GM19395 (cell line): ENCODE measurements at regions not wholly inside any gene's neighbourhood (a gene's known extent, or its start where the extent isn't known, plus 50 kb on each side); places are given as distances from the start of the nearest gene placed in this dataset.
A peak's percentile ranks its signal among the peaks of the same experiment; 100 is the strongest.
"Not testable (repeated sequence)": the region's sequence is repeated elsewhere in the genome, so short reads cannot be mapped to it uniquely, and the experiment has no call there.

ENCODE experiments used
- ATAC-seq: cut with Tn5 transposase; IDR thresholded peaks from one replicate; pipeline ENCODE4 v1.9.1; 2021; ENCODE audit warnings: mild to moderate bottlenecking, moderate library complexity; ENCODE audit not compliant: unreplicated experiment

- no peak for ATAC-seq
These were observed 360.8 kb downstream of the QKI start for GRCh38 chr6:163775313-163775712.

GRCh38 chr6:163774485-163774884, 360.0 kb downstream of the QKI start:
- ATAC-seq = no peak

GRCh38 chr6:163773646-163774045, 359.1 kb downstream of the QKI start:
- ATAC-seq = no peak

DNA sequence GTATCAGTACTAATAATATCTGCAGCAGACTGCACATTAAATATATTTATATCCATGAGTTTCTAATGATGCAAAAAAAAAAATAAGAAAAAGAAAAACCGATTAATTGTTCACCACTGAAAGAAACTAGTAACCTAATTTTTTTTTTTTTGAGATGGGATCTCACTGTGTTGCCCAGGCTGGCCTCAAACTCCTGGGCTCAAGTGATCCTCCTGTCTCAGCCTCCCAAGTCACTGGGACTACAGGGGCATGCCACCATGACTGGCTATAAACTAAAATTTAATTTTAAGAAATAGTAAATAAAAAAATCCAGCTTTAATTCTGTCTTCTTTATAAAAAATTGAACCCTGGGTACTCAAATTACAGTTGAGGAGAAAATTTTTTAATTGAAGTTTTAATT, 358.2 kb downstream of the QKI start:
- ATAC-seq = no peak

DNA sequence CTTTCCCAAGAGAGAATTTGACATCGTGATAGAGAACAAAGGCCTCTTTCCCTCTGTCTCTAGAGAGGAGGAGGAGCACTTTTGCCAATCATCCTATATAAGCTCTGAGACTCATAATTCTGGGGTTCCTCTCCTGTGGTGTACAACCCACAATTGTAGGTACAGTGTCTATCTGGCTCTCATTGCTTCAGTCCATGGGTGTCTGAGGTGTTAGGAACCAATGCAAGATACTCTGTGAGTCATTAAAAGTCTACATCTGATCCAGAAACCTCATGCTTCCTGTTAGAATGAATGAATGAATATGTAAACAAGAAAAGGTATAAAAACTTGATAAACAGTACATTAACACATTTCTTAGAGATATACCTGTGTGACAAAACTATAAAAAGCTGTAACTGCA, 356.7 kb downstream of the QKI start:
- ATAC-seq = no peak

DNA sequence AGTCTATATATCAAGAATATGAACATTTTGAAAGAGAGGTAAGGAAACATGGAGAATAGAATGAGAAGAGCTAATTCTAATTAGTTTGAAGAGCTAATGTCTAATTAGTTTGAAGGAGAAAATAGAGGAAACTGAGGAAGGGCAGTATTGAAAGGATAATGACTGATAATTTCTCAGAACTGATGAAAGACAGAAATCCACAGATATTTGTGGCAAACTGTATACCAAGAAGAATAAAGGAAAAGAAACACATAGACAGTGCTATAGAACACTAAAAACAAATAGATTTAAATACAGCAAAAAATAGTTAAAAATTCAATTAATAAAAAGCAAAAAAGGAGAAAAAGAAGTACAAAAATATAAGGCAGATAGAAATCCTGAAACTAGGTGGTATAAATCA, 354.4 kb downstream of the QKI start:
- ATAC-seq = no peak

- ATAC-seq = no peak
These were observed 352.4 kb downstream of the QKI start for GRCh38 chr6:163766936-163767335.

DNA sequence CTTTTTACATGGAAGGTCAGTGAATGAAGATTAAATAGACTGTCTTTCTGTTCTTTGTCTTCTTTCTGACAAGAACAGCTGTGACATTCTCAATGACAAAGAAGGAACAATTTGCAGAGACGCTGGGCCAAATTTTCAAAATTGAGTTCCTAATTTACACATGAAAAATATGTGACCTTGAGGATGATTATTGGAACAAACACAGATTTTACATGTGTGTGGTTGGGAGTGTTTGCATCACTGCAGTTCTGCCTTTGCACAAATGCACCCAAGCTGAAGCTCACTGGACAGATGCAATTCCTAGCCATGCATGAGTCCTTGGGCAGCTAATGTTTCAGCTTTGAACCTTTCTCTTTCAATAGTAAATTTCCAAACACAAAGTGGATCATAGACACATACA, 350.8 kb downstream of the QKI start:
- no peak for ATAC-seq

GRCh38 chr6:163764565-163764964, 350.0 kb downstream of the QKI start:
- no peak for ATAC-seq

- ATAC-seq = no peak
These were observed 347.0 kb downstream of the QKI start for GRCh38 chr6:163761481-163761880.

DNA sequence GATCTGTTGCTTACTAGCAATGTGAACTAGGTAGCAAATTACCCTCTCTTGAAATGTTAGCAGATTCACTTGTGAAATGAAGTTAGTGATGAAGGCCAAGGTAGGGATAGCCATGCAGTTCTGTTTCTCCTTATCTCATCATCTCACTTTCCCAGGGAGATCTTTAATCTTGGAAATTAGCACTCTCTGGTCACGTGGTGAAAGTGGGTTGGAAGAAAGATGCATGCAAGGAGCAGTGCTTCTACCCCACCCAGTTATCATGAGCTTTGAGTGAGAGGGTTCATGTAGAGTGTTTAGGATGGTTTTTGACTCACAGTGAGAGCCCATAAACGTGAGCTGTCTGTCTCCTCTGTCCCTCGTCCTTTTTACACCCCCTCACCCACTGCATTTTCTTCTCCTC, 346.3 kb downstream of the QKI start:
- ATAC-seq = no peak

- ATAC-seq = no peak
These were observed 345.0 kb downstream of the QKI start for GRCh38 chr6:163759542-163759941.

DNA sequence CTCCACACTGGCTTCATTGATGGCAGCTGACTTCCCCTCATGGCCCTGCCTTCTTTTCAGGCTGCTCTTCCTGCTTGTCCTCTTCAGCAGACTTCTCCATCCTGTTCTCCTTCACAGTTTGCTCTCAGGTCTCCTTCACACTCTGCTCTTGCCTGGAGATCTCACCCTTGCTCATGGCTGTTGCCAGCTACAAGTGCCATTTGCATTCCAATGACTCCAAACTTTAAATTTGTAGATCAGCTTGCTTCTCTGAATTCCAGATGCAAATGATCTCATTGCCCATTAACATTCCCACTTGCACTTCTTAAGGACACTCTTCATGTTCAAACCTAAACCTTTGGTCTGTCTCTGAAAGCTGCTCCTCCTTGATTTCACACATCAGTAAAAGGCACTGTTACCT, 343.0 kb downstream of the QKI start:
- no peak for ATAC-seq

- ATAC-seq = peak; percentile 100
These were observed 341.6 kb downstream of the QKI start for GRCh38 chr6:163756079-163756478.

DNA sequence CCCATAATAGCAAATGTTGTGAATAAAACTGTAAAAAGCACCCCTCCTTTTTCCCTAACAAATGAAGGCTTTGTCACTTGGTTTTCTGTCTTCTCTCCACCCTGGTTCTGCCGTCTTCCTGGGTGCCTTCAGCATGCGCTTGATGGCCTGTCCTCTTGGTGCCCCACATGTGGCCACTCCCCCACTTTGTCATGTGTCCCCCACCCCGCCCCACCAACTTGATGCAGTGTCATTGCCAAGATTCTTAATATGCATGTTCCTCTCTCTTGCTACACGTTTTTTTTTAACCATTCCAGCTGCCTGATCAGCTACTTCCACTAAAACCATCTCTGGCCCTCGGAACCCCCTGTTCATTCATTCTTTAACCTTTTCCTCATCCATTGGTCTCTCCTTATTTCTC, 340.3 kb downstream of the QKI start:
- no peak for ATAC-seq

GRCh38 chr6:163753430-163753829, 338.9 kb downstream of the QKI start:
- ATAC-seq = no peak

DNA sequence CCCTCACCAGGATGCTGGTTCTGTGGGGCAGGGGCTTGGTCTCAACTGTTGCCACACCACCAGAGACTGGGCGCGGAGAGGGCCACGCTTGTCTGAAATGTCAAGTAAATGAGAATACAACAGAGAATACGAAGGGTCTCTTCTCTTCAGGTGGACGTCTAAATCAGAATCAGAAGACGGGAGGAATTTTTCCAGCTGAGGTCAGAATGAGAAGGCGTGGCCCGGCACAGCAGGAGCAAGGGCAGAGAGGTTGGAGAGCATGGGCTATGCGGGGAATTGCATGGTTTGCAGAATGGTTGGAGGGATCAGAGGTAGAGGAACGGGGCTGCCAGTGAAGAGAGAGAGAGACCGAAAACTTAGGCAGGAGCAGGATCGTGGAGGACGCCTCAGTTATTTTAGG, 337.9 kb downstream of the QKI start:
- ATAC-seq = no peak

DNA sequence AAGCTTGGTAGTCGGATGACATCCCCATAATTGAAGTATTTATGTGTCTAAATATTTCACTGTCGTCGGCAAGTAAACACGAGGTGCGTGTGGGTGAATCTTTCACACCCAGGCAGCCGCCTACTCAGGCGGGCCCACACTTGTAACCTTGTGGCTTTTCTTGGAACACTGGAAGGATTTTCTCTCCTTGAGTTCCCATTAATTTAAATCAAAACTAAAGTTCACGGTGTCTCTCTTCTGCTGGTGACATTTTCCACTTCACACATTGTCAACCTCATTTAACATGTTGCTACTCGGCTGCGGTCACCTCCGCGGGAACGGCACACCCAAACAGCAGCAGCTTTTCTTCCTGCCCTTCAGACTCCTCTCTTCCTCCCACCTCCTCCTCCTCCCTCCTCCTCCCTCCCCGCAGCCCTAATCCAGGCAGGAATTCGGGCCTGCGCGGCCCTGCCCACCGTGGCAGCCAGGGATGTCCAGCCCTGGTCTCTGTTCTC, 336.6 kb downstream of the QKI start:
- ATAC-seq = peak; percentile 29

GRCh38 chr6:163750431-163751031, 336.0 kb downstream of the QKI start:
- peak; percentile 63 for ATAC-seq

- no peak for ATAC-seq
These were observed 334.4 kb downstream of the QKI start for GRCh38 chr6:163748886-163749285.

- ATAC-seq = no peak
These were observed 333.5 kb downstream of the QKI start for GRCh38 chr6:163748036-163748435.

- not testable (repeated sequence) for ATAC-seq
These were observed 332.5 kb downstream of the QKI start for GRCh38 chr6:163747058-163747457.
